Right atrium auricular region (tissue), 2 donors: ENCODE measurements at regions not wholly inside any gene's neighbourhood (a gene's known extent, or its start where the extent isn't known, plus 50 kb on each side); places are given as distances from the start of the nearest gene placed in this dataset.

Source experiments
- DNase-seq: peaks from one replicate; pipeline ENCODE4 v3.0.0-alpha.2; 2019; ENCODE audit warnings: low spot score
- H3K27ac ChIP-seq, 2 donors: fragments of 200-600 bp; sonication (generic); 1 replicate in 1 of 2; 2 replicates in 1 of 2; pipeline ENCODE4 v1.5.1; 2016 to 2019
- H3K27me3 ChIP-seq, 2 donors: fragments of 200-600 bp; sonication (generic); one replicate each; pipeline versions ENCODE4 v1.5.1 to v1.6.0; 2017 to 2019
- H3K36me3 ChIP-seq: fragments of 200-600 bp; sonication (generic); one replicate; pipeline ENCODE4 v1.5.1; 2016
- H3K4me1 ChIP-seq, 2 donors: fragments of 200-600 bp; sonication (generic); one replicate each; pipeline versions ENCODE4 v1.5.1 to v1.6.0; 2017 to 2019
- H3K4me3 ChIP-seq, 2 donors: fragments of 200-600 bp; sonication (generic); 1 replicate in 1 of 2; 2 replicates in 1 of 2; pipeline ENCODE4 v1.5.1; 2017 to 2019; ENCODE audit warnings: mild to moderate bottlenecking in 1 of 2, moderate library complexity in 1 of 2
- H3K9me3 ChIP-seq, 2 donors: fragments of 200-600 bp; sonication (generic); one replicate each; pipeline ENCODE4 v1.5.1; 2019
- TF ChIP-seq, protein P1 (sequence below), 2 donors: fragments of 200-600 bp; sonication (generic); IDR thresholded peaks; one replicate each; pipeline ENCODE4 v1.5.1; 2019; ENCODE audit warnings: antibody characterized with exemption in 2 of 2

DNA sequence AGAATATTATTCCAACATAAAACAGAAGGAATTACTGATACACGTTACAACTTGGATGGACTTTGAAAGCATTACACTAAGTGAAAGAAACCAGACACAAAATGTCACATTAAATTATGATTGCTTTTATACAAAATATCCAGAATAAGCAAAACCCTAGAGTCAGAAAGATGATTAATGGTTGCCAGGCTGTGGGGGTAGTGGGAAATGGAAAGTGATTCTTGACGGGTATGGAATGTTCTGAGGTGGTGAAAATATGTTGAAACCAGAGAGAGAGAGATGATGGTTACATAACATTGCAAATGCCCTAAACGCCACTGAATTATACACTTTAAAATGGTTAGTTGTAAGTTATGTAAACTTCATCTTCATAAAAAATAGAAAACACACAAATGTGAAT, 1057.2 kb upstream of the TMEFF2 start:
- no peaks in the 10 kb centered on the region for H3K9me3 ChIP-seq
- TF ChIP-seq, protein P1, sequence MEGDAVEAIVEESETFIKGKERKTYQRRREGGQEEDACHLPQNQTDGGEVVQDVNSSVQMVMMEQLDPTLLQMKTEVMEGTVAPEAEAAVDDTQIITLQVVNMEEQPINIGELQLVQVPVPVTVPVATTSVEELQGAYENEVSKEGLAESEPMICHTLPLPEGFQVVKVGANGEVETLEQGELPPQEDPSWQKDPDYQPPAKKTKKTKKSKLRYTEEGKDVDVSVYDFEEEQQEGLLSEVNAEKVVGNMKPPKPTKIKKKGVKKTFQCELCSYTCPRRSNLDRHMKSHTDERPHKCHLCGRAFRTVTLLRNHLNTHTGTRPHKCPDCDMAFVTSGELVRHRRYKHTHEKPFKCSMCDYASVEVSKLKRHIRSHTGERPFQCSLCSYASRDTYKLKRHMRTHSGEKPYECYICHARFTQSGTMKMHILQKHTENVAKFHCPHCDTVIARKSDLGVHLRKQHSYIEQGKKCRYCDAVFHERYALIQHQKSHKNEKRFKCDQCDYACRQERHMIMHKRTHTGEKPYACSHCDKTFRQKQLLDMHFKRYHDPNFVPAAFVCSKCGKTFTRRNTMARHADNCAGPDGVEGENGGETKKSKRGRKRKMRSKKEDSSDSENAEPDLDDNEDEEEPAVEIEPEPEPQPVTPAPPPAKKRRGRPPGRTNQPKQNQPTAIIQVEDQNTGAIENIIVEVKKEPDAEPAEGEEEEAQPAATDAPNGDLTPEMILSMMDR (IDR thresholded peaks at IDR 0.05), result no peak
- H3K4me1 ChIP-seq, result no peaks in the 10 kb centered on the region
- no peaks in the 10 kb centered on the region for H3K27me3 ChIP-seq
- H3K4me3 ChIP-seq, result no peak overlapping the region
- H3K36me3 ChIP-seq, result no peaks in the 10 kb centered on the region
- no peak overlapping the region for H3K27ac ChIP-seq
- DNase-seq, result no peak

- no peak for DNase-seq
- no peaks in the 10 kb centered on the region for H3K9me3 ChIP-seq
- no peaks in the 10 kb centered on the region for H3K36me3 ChIP-seq
- no peak overlapping the region for H3K27ac ChIP-seq
- no peaks in the 10 kb centered on the region for H3K4me1 ChIP-seq
- TF ChIP-seq, protein P1 (IDR thresholded peaks at IDR 0.05), result no peak
- H3K27me3 ChIP-seq, result no peaks in the 10 kb centered on the region
- H3K4me3 ChIP-seq, result no peak overlapping the region
Observed at GRCh38 chr2:193250389-193250788, 1055.7 kb upstream of the TMEFF2 start.

DNA sequence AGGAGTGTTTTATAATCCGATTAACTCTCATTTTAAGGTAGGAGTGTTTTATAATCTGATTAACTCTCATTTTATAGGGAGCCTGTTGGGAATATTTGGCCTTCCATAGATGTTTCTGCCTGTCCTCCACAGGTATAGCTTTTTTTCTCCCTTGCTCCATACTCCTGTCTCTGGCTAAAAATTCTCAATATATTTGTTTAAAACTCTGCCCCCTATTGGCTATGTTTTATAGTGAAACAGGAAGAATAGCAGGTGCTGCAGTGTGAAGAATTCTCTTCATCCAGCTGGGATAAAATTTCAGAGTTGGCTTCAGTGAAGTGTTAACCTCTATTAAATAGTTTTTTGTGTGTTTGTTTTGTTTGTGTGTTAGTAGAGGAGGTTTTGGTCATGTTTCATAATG, 1046.0 kb upstream of the TMEFF2 start:
- Histone ChIP-seq H3K9me3 (no peaks in the 10 kb centered on the region), H3K4me3 (no peak overlapping the region), H3K4me1 (no peaks in the 10 kb centered on the region), H3K27ac (no peak overlapping the region), H3K36me3 (no peaks in the 10 kb centered on the region), H3K27me3 (no peaks in the 10 kb centered on the region)
- TF ChIP-seq, protein P1 (IDR thresholded peaks at IDR 0.05), result no peak
- no peak for DNase-seq

GRCh38 chr2:193231634-193232033, 1036.9 kb upstream of the TMEFF2 start:
- Histone ChIP-seq H3K4me1 (no peaks in the 10 kb centered on the region), H3K27ac (no peak overlapping the region), H3K27me3 (no peaks in the 10 kb centered on the region), H3K36me3 (no peaks in the 10 kb centered on the region), H3K4me3 (no peak overlapping the region), H3K9me3 (no peaks in the 10 kb centered on the region)
- DNase-seq, result no peak
- TF ChIP-seq, protein P1 (IDR thresholded peaks at IDR 0.05), result no peak

GRCh38 chr2:193228276-193228675, 1033.5 kb upstream of the TMEFF2 start:
- Histone ChIP-seq H3K27ac (no peak overlapping the region), H3K4me1 (no peaks in the 10 kb centered on the region), H3K9me3 (peaks cover 0 to 3% of the 10 kb centered on the region in 2 donors), H3K4me3 (no peak overlapping the region), H3K27me3 (no peaks in the 10 kb centered on the region), H3K36me3 (no peaks in the 10 kb centered on the region)
- TF ChIP-seq, protein P1 (IDR thresholded peaks at IDR 0.05), result no peak
- no peak for DNase-seq

DNA sequence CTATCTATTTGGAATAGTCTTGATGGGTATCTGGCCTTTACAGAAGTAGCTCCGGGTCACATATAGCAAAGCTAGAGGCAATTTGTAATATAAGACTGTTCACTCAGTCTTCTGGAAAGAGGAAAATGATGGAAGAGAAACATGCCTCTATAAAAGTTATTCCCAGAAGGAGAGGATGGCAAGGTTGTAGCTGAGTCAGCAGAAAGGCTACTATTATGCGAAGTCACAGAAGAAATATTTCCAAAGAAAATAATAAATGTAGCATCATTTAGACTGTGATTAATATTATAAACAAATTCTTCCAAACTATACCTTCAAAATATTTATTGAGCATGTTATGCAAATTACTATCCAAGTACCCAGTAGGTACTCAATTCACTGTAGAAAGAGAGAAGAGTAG, 1027.7 kb upstream of the TMEFF2 start:
- TF ChIP-seq, protein P1 (IDR thresholded peaks at IDR 0.05), result no peak

More for the DNA sequence above, 1027.7 kb upstream of the TMEFF2 start:
- DNase-seq, result no peak
- Histone ChIP-seq H3K27ac (no peak overlapping the region), H3K27me3 (no peaks in the 10 kb centered on the region), H3K4me3 (no peak overlapping the region), H3K36me3 (no peaks in the 10 kb centered on the region), H3K4me1 (no peaks in the 10 kb centered on the region), H3K9me3 (peaks cover 0 to 3% of the 10 kb centered on the region in 2 donors)
